K562 (cell line): ENCODE measurements at regions not wholly inside any gene's neighbourhood (a gene's known extent, or its start where the extent isn't known, plus 50 kb on each side); places are given as distances from the start of the nearest gene placed in this dataset.

ENCODE experiments used
- ATAC-seq: fragments of 200-7000 bp; cut with Tn5 transposase; 3 replicates; pipeline ENCODE4 v1.9.1; 2020; ENCODE audit warnings: moderate library complexity
- BruUV-seq: library from RNA; stranded (reverse); fragments of 400-500 nt; replicated peaks from 2 replicates; lab custom pipeline; 2021; lab: Mats Ljungman, UMichigan
- CTCF ChIA-PET: fragments of 300-600 bp; formaldehyde crosslinking; extraction: SDS; loops from one replicate; lab custom pipeline; 2021; ENCODE audit warnings: low intra/inter-chr PET ratio; lab: Yijun Ruan, JAX
- POLR2A ChIA-PET: fragments of 300-600, 350-650 bp; sonication (Branson Sonifier 250); formaldehyde crosslinking; extraction: SDS; loops from one replicate; lab custom pipeline; 2021; ENCODE audit warnings: antibody characterized with exemption, inconsistent platforms; lab: Yijun Ruan, JAX
- DNase-seq, 4 experiments: peaks; one replicate each; pipeline versions ENCODE4 v3.0.0 to v3.0.0-alpha.2; 2011 to 2018; ENCODE audit warnings: low spot score in 3 of 4, mixed read lengths in 3 of 4; ENCODE audit errors: extremely low read depth in 1 of 4
- FAIRE-seq: peaks from 2 replicates; lab custom pipeline; 2011; peaks lifted over from hg19 to GRCh38; lab: Jason Lieb, UNC
- H2AFZ ChIP-seq: 2 replicates; pipeline ENCODE4 v1.6.0; 2011; ENCODE audit warnings: low read depth, low read length, control low read depth, inconsistent platforms
- H3K27ac ChIP-seq: fragments of 200-600 bp; 3 replicates; pipeline ENCODE4 v1.8.0; 2011; ENCODE audit warnings: low read depth, mild to moderate bottlenecking, control low read depth, inconsistent platforms, low read length, moderate library complexity, mixed read lengths; ENCODE audit errors: extremely low read depth
- H3K27me3 ChIP-seq, 2 experiments: fragments of 300-600 bp in 1 of 2; 2 replicates in 1 of 2; 3 replicates in 1 of 2; pipeline versions ENCODE4 v1.6.0 to v1.8.0; 2011; ENCODE audit warnings: inconsistent platforms in 2 of 2, low read length in 2 of 2, mild to moderate bottlenecking in 1 of 2, mixed read lengths in 1 of 2, moderate library complexity in 1 of 2; ENCODE audit not compliant: control insufficient read depth in 2 of 2, insufficient read depth in 2 of 2
- H3K36me3 ChIP-seq: fragments of 300-600 bp; 3 replicates; pipeline ENCODE4 v1.8.0; 2011; ENCODE audit warnings: mild to moderate bottlenecking, low read length, inconsistent platforms; ENCODE audit not compliant: control insufficient read depth, insufficient read depth
- H3K4me1 ChIP-seq, 2 experiments: fragments of 200-600 bp in 1 of 2; replicated peaks in 1 of 2; 2 replicates in 1 of 2; 3 replicates in 1 of 2; pipeline versions ENCODE4 v1.5.1 to v1.8.0; 2011; ENCODE audit warnings: inconsistent platforms in 2 of 2, low read length in 2 of 2, mild to moderate bottlenecking in 1 of 2, mixed read lengths in 1 of 2, moderate library complexity in 1 of 2; ENCODE audit not compliant: control insufficient read depth in 2 of 2, insufficient read depth in 2 of 2
- H3K4me2 ChIP-seq: 2 replicates; pipeline ENCODE4 v1.6.1; 2011; ENCODE audit warnings: low read length, control low read depth, inconsistent platforms, mixed read lengths; ENCODE audit not compliant: insufficient read depth
- H3K4me3 ChIP-seq: fragments of 200-600 bp; sonication (generic), shearing (Covaris generic); 2 replicates; pipeline ENCODE4 v1.5.1; 2016; ENCODE audit warnings: control low read depth, inconsistent platforms
- H3K79me2 ChIP-seq: fragments of 200-600 bp; 3 replicates; pipeline ENCODE4 v1.8.0; 2011; ENCODE audit warnings: low read length, inconsistent platforms; ENCODE audit not compliant: control insufficient read depth, insufficient read depth
- H3K9ac ChIP-seq, 2 experiments: 2 replicates each; pipeline versions ENCODE4 v1.6.0 to v1.6.1; 2011; ENCODE audit warnings: low read depth in 2 of 2, low read length in 2 of 2, control low read depth in 1 of 2, inconsistent platforms in 1 of 2, mild to moderate bottlenecking in 1 of 2, mixed read lengths in 1 of 2; ENCODE audit not compliant: insufficient read depth in 1 of 2
- H3K9me1 ChIP-seq: one replicate; pipeline ENCODE4 v1.6.0; 2011; ENCODE audit warnings: inconsistent platforms, mild to moderate bottlenecking, low read length, moderate library complexity; ENCODE audit not compliant: control insufficient read depth, insufficient read depth
- H3K9me3 ChIP-seq: replicated peaks from 2 replicates; pipeline ENCODE4 v1.5.1; 2011; ENCODE audit warnings: low read depth, low read length, inconsistent platforms; ENCODE audit not compliant: control insufficient read depth, insufficient read depth
- H4K20me1 ChIP-seq: replicated peaks from 2 replicates; pipeline ENCODE4 v1.6.1; 2011; ENCODE audit warnings: low read length, inconsistent platforms, mixed read lengths; ENCODE audit not compliant: control insufficient read depth, insufficient read depth
- CREB3 ChIP-seq: fragments of 450-650 bp; conservative IDR thresholded peaks from 2 replicates; pipeline ENCODE4 v1.6.1; 2016; ENCODE audit warnings: missing genetic modification characterization, low read depth, mild to moderate bottlenecking, missing compliant biosample characterization, moderate library complexity
- E2F4 ChIP-seq: sonication (generic); formaldehyde crosslinking; IDR thresholded peaks from 2 replicates; pipeline ENCODE4 v1.8.0; 2022; ENCODE audit warnings: mild to moderate bottlenecking, low read depth, missing genetic modification reagents
- ELF2 ChIP-seq: fragments of 250-450 bp; sonication (Bioruptor Pico); IDR thresholded peaks from 2 replicates; pipeline ENCODE4 v1.5.0; 2021; ENCODE audit warnings: mild to moderate bottlenecking
- GTF2F1 ChIP-seq: IDR thresholded peaks from 2 replicates; pipeline ENCODE4 v1.6.1; 2011; ENCODE audit warnings: low read depth, low read length, improper control_type of control experiment
- HDGF ChIP-seq: fragments of 450-650 bp; IDR thresholded peaks from 2 replicates; pipeline ENCODE4 v1.6.1; 2016
- KAT8 ChIP-seq: fragments of 450-650 bp; IDR thresholded peaks from 2 replicates; pipeline ENCODE4 v1.6.1; 2016; ENCODE audit warnings: low read depth, mild to moderate bottlenecking
- KDM4B ChIP-seq, 2 experiments: fragments of 450-650 bp in 1 of 2; sonication (generic) in 1 of 2; IDR thresholded peaks; 2 replicates each; pipeline ENCODE4 v1.6.1; 2016 to 2017; ENCODE audit warnings: borderline replicate concordance in 2 of 2, antibody characterized with exemption in 1 of 2, low read depth in 1 of 2, mild to moderate bottlenecking in 1 of 2
- RREB1 ChIP-seq: fragments of 250-450 bp; sonication (Bioruptor Pico); IDR thresholded peaks from 2 replicates; pipeline ENCODE4 v1.4.0; 2020
- SLC30A9 ChIP-seq: fragments of 250-450 bp; sonication (Bioruptor Pico); IDR thresholded peaks from 2 replicates; pipeline ENCODE4 v1.8.0; 2022; ENCODE audit warnings: mild to moderate bottlenecking, moderate library complexity
- SMAD3 ChIP-seq: fragments of 450-650 bp; formaldehyde crosslinking; conservative IDR thresholded peaks from 2 replicates; pipeline ENCODE4 v1.4.0; 2020; ENCODE audit warnings: mild to moderate bottlenecking
- ZC3H11A ChIP-seq: IDR thresholded peaks from 2 replicates; pipeline ENCODE4 v1.6.1; 2012; ENCODE audit warnings: low read depth, low read length, improper control_type of control experiment
- ZNF143 ChIP-seq: sonication (generic); formaldehyde crosslinking; IDR thresholded peaks from 2 replicates; pipeline ENCODE4 v1.9.0; 2022; ENCODE audit warnings: mild to moderate bottlenecking, missing genetic modification reagents
- ZNF668 ChIP-seq: fragments of 250-450 bp; sonication (Bioruptor Pico); IDR thresholded peaks from 2 replicates; pipeline ENCODE4 v1.8.0; 2022; ENCODE audit warnings: mild to moderate bottlenecking, inconsistent platforms
- WGBS: fragments of 100-300 bp; shearing (Covaris generic); methylation state at CpG from one replicate; pipeline ENCODE4 v1.1.6; 2016; ENCODE audit warnings: low coverage, mixed read lengths; ENCODE audit not compliant: insufficient coverage; ENCODE audit errors: missing lambda C conversion rate; 5-methylcytosine and 5-hydroxymethylcytosine counted together
- in situ Hi-C: fragments of 300-500 bp; cut with MboI; formaldehyde crosslinking; loops from 4 replicates; pipeline ENCODE4 v1.15.0; 2018; ENCODE audit warnings: inconsistent platforms, mixed read lengths
- intact Hi-C: fragments of 100-400 bp; cut with micrococcal nuclease; formaldehyde crosslinking; loops from 2 replicates; pipeline ENCODE4 v1.14.2; 2022

DNA sequence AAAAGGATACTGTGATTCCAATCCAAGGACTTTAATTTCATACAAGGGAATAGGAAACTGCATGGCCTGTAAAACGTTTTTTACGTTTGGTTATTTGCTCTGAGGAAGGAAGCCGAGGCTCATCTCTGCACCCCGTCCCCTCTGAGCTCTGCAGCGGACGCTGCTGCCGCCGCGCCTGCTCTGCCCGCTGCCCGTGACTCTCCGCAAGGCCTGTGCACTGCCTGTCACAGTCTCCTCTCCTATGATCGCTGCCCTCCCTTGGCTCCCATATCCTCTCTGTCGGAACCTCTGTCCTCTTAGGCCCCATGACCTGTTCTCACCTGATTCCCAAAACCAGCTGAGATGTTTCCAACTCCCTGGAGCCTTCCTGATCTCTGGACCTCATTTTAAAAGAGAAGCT lies 320.3 kb upstream of the ZNF32 start:
- peaks cover 2 to 31% of the 10 kb centered on the region in 2 experiments; a peak in 3 of 5 replicates for H3K27me3 ChIP-seq
- intact Hi-C loops (no loop called here), in situ Hi-C loops (no loop called here)
- no peaks in the 10 kb centered on the region for H3K9me3 ChIP-seq
- no peaks in the 10 kb centered on the region for H3K9me1 ChIP-seq
- 3% methylated on average over 14 of the region's 14 CpGs for WGBS
- H3K36me3 ChIP-seq = no peaks in the 10 kb centered on the region
- DNase-seq = no peak
- no peak overlapping the region for H3K9ac ChIP-seq
- ATAC-seq = no peak
- H2AFZ ChIP-seq = no peak overlapping the region
- H3K4me3 ChIP-seq = no peak overlapping the region
- no peaks in the 10 kb centered on the region; the same call in 1 of the 2 replicates for H4K20me1 ChIP-seq
- POLR2A ChIA-PET = interaction anchor here (1.2 to 1.3 kb wide), 2 partner anchors 10 to 71 kb away, joined by 3 to 4 read pairs; no protein-coding TSS in a partner anchor
- CTCF ChIA-PET = no interaction called here
- H3K27ac ChIP-seq = no peak overlapping the region
- no peak overlapping the region for H3K4me2 ChIP-seq
- no TSS peak for BruUV-seq
- no peaks in the 10 kb centered on the region for H3K4me1 ChIP-seq
- no peaks in the 10 kb centered on the region for H3K79me2 ChIP-seq
- no peak for FAIRE-seq
- no peak for TF ChIP-seq ZNF668 (CRISPR knock-in tag)
- TF ChIP-seq ELF2 (CRISPR knock-in tag) = no peak
- no peak for TF ChIP-seq CREB3 (tag)
- TF ChIP-seq SLC30A9 (CRISPR knock-in tag) = no peak
- TF ChIP-seq RREB1 (CRISPR knock-in tag) = no peak
- TF ChIP-seq ZNF143 (CRISPR knock-in tag) = no peak
- TF ChIP-seq KDM4B (IDR thresholded peaks at IDR 0.05; ENCODE audit: borderline replicate concordance in 2 of 2, low read depth in 1 of 2) = no peak
- no peak for TF ChIP-seq GTF2F1
- TF ChIP-seq E2F4 (CRISPR knock-in tag) = no peak
- TF ChIP-seq KAT8 = no peak
- no peak for TF ChIP-seq HDGF
- no peak for TF ChIP-seq ZC3H11A
- TF ChIP-seq SMAD3 (CRISPR knock-in tag) = no peak
